ENCODE measurements at regions not wholly inside any gene's neighbourhood (a gene's known extent, or its start where the extent isn't known, plus 50 kb on each side); places are given as distances from the start of the nearest gene placed in this dataset.
"Not testable (repeated sequence)": the region's sequence is repeated elsewhere in the genome, so short reads cannot be mapped to it uniquely, and the experiment has no call there.

GRCh38 chr13:23947893-23948292 lies 50.6 kb upstream of the C1QTNF9B start:
- no peak for DNase-seq

DNA sequence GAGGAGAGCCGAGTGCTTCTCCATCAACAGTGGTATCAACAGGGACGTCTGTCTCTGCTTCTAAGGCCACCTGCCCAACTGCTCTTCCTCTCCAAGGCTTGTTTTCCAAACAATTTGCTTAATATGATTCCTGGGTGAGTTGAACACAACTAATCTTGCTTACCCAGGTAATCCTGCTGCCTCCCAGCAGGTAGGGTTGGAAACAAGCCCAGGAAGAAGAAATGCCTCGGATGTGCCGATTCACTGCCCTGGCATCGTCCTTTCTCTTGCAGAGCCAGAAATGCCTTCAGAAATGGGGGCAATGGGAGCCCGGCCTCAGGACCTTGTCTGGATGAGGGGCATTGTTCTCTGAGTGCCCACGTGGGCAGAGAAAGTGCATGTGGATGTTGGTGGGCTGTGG lies 51.9 kb upstream of the C1QTNF9B start:
- no peak for DNase-seq

GRCh38 chr13:23949736-23950135 lies 52.4 kb upstream of the C1QTNF9B start:
- no peak for DNase-seq

GRCh38 chr13:23950736-23951510 lies 53.6 kb upstream of the C1QTNF9B start:
- peak; percentile 12 for DNase-seq

DNA sequence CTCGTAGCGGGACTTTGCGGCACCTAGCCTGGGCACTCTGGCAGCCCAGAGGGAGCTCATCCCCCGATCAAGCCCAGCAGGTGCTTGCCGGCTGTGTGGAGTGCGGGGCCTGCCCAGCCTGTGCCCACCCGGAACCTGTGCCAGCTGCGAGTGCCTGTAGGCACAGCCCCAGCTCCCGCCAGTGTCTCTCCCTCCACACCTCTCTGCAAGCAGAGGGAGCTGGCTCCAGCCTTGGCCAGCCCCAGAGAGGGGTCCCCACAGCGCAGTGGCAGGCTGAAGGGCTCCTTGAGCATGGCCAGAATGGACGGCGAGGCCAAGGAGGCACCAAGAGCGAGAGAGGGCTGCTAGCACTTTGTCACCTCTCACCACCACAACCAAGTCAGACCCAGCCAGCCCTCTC lies 55.5 kb upstream of the C1QTNF9B start:
- DNase-seq, result no peak

DNA sequence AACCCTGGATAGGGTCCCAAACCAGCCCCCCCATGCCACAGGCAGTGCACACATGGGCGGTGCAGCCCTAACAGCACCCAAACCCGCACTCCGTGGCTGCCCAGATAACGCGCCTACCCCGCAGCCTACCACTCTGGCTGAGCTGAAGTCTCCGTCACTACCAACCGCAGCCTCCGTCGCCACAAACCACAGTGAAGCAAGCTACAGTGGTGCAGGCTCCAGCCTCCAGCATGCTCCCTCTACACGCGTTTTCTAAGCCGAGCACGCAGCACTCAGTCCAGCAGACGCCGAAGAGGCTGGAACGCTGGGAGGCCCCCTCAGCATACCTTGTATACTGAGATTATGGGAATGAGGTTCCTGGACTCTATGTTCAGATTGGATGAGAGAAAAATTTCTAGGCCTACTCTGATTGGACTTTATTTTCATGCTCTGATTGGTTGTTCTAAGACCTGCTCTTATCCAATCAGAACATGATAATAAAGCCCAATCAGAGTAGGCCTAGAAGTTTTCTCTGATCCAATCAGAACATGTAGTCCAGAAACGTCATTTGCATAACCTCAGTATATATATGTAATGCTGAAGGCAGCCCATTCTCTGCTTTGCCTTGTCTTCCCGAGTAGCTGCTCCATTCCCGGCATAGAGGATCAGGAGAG lies 56.7 kb upstream of the C1QTNF9B start:
- DNase-seq, result no peak

DNA sequence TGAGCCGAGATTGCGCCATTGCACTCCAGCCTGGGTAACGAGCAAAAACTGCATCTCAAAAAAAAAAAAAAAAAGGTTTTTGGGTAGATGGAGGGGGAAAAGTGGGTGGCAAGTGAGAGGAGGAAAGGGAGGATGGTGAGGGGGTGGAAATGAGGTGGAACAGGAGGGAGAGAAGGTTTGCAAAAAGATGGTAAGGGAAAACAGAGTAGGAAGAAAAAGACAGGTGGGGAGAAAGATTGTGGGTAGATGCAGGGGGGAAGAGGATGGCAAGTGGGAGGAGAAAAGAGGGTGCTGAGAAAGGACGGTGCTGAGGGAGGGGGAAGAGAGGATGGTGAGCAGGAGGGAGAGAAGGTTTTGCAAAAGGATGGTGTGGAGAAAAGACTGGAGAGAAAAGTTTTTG lies 57.8 kb upstream of the C1QTNF9B start:
- no peak for DNase-seq

DNA sequence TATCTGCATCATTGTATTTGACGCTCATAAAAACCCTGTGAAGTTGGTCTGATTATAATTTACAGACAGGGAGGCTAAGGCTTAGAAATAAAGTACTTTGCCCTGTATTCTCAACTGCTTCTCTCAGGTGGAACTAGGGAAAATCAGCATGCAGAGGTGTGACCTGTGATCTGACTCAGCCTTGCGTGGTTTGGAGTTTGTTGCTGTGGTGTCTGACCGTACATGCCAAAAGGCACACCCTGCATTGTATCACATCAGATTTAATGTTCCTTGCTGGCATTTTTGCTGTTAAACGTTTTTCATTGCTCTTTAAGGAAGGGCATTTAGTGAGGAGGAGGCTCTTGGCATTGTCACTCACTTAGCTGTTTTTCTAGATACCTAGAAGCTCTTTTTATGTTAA lies 58.8 kb upstream of the C1QTNF9B start:
- no peak for DNase-seq

DNA sequence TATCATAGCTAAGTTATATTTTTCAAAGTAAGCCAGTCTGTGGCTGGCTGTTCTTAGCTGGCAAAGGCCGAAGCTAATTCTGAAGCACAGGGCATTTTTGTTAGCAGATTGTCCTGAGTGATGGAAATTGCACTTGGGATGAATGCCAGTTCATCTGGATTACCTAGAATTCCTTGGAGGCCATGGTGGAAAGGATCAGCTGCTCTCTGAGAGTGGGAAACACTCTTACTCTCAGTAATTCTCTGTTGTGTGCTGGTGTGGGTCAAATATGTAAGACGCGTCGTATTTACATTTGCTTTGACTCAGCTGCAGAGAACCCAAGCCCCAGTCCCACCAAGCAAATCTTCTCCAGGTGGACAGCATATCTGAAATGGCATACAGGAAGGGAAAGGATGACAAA lies 60.7 kb upstream of the C1QTNF9B start:
- no peak for DNase-seq

DNA sequence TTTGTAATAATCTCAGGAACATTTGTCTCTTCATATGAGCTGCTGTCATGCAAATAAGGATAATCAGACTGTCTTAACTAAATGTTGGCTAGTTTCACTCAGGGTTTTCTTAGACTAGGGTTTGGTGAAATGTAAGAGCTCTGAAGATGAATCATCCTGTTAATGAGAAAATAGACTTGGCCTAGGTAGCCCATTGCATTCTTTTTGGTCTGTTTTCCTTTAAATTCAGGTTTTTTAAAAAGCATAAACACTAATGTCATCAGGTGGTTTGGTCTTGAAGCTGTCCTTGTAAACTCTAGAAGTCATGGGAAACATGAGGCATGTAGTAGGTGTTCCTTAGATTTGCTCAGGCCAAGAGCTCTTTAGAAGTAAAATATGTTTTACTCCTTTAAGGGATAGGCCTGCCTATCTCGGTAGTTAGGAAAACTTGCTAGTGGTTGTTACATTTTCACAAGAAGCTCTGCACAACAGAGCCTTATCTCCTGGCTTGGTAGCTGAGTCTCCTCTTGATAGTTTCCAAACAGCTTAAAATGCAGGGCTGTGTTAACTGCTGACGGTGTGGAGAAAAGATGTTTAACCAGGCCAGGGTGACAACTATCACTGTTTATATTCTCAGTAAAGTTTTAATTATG lies 62.0 kb upstream of the C1QTNF9B start:
- DNase-seq, result no peak

GRCh38 chr13:23960566-23961156 lies 63.4 kb upstream of the C1QTNF9B start:
- peak; percentile 58 for DNase-seq

- no peak for DNase-seq
Measured at GRCh38 chr13:23963184-23963931, 66.1 kb upstream of the C1QTNF9B start.

GRCh38 chr13:23963947-23964346 lies 66.6 kb upstream of the C1QTNF9B start:
- no peak for DNase-seq

- DNase-seq, result no peak
Measured at GRCh38 chr13:23965346-23965745, 68.0 kb upstream of the C1QTNF9B start.

DNA sequence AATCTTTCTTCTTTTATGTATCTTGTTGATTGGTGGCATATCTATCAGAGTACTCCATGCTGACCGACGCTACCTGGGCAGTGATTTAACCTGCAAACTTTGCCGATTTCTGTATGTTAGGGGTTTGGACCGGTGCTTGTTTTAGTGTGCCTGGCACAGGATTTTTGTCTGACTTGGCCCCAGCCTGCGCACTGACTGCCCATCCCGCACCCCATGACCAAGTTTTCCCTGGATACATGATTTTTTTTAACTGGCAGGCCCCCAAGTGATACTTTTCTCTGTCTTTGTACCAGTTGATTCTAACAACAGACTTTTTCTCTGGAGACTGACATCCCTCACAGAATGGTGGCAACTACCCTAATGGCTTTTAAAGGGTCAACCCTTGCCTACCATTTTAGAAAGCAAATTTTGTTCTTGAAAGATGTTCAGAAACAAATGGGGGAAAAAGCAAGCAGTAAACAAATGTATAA lies 69.0 kb upstream of the C1QTNF9B start:
- no peak for DNase-seq

GRCh38 chr13:23966691-23967615 lies 69.7 kb upstream of the C1QTNF9B start:
- DNase-seq, result no peak

- not testable (repeated sequence) for DNase-seq
Measured at GRCh38 chr13:23967792-23968191, 70.5 kb upstream of the C1QTNF9B start.

DNA sequence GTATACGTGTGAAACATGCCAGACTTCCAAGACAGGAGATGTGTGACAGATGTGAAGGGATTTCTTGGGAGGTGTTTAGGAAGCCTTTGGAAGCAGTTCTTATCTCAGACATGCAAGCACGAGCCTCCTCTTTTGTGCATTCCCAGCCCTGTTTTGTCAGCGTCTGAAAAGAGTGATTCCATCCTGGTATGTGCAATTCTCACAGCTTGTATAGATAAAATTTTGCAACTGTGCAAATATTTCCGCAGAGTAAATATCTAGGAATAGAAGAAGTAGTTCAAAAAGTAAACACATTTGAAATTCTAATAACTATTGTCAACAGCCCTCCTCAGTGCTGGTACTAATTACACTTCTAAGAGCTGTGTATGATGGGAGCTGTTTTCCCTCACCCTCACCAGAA lies 72.3 kb upstream of the C1QTNF9B start:
- DNase-seq, result peak; percentile 49

GRCh38 chr13:23979361-23980159 lies 82.3 kb upstream of the C1QTNF9B start:
- DNase-seq, result peak; percentile 81

DNA sequence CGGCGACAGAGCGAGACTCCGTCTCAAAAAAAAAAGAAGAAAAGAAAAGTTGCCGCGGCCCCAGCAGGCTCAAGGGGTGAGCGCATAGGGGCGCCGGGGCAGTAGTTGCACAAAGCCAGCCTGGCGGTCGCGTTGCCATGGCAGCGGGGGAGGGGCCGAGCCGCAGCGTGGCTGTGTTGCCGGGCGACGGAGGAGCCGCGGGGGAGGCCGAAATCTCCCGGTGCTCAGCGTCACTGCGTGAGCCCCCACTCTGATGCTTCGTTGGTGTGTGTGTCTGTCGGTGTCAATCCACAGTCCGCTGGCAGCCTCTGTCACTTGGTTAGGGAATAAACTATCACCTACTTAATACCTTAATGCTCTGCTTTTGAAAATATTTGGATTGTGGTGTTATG lies 82.9 kb upstream of the C1QTNF9B start:
- DNase-seq, result peak; percentile 82

DNA sequence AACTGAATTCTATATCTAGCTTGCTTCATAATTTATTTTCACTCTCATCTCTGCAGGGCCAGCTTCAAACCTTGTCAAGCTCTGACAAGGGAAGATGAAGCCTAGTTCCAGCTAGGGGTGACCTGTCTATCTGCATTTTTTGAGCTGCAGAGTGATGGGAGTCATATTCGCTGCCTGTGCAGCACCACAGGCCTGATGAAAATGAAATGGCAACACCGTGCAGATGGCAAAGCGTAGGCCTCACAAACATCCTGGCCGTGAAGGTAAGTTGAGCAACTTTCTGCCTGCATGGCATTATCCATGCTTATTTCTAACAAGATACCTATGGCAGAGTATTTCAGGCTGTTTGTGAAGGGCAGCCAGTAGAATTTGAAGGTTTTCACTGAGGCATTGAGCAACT lies 86.4 kb upstream of the C1QTNF9B start:
- no peak for DNase-seq

All from fibroblast of skin of scalp (primary cell).